IPS DF 4.7 (cell line): ENCODE measurements at regions not wholly inside any gene's neighbourhood (a gene's known extent, or its start where the extent isn't known, plus 50 kb on each side); places are given as distances from the start of the nearest gene placed in this dataset.
"Not testable (repeated sequence)": the region's sequence is repeated elsewhere in the genome, so short reads cannot be mapped to it uniquely, and the experiment has no call there.

ENCODE experiments used
- DNase-seq: peaks from one replicate; pipeline ENCODE4 v3.0.0-alpha.2; 2013; ENCODE audit warnings: low spot score; ENCODE audit errors: extremely low read depth

DNA sequence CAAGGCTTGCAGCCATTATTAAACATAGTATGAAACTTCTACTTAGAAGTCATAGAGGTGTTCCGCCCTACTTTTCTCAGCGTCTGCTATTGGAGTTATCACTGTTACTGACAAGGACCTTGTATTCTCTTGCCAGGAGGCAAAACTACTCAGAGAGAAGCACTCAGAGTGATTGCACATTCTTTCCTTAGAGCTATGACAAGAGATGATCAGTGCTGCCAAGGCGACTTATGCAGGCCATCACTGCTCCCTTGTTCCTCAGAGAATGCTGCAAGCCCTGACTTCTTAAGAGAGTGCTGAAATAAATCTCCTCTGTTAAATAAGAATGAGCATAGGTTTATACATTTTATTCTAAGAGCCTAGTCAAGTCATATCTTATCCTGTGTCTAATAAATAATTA is 534.6 kb upstream of the PHF14 start:
- no peak for DNase-seq

DNA sequence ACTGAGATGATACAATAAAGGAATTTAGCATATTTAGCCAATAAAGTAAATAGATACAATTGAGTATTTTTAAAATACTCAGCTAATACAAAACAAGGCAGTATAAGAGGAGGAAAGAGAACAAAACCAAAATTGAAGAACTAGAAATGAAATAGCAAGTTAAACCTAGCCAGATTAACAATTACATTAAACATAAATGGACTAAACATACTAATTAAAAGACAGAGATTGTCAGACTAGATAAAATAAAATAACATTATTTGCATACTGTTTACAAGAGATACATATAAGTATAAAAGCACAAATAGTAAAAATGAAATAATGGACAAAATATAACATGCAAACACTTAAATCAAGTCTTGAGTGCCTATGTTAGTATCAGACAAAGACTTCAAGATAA is 517.7 kb upstream of the PHF14 start:
- no peak for DNase-seq

DNA sequence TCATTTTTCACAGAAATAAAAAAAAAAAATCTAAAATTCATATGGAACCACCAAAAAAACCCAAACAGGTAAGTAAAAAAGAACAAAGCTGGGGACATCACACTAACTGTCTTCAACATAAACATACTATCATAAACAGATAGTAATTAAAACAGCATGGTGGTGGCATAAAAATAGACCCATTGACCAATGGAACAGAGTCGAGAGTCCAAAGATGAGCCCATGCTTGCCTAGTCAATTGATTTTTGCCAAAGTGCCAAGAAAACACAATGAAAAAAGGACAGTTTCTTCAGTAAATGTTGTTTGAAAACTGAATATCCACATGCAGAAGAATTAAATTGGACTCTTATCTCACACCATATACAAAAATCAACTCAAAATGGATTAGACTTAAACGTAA is 513.2 kb upstream of the PHF14 start:
- no peak for DNase-seq

DNA sequence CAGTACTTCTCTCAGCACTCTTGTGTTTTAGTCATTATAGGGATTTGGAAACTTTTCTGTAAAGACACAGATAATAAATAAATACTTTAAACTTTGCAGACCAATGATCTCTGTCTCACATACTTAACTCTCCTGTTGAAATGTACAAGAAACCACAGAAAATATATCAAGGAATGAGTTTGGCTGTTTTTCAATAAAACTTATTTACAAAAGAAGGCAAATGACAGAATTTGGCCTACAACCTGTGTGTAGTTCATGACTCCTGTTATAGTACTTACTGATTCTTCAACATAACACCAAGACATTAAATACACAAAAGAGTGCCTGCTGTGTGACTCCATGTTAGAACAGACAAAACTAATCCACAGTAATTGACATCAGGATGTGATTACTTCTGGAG is 510.0 kb upstream of the PHF14 start:
- DNase-seq = no peak

DNA sequence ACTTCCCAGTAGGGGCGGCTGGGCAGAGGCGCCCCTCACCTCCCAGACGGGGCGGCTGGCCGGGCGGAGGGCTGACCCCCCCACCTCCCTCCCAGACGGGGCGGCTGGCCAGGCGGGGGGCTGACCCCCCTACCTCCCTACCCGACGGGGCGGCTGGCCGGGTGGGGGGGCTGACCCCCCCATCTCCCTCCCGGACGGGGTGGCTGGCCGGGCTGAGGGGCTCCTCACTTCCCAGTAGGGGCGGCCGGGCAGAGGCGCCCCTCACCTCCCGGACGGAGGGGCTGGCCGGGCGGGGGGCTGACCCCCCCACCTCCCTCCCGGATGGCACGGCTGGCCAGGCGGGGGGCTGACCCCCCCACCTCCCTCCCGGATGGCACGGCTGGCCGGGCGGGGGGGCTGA is 508.1 kb upstream of the PHF14 start:
- not testable (repeated sequence) for DNase-seq

DNA sequence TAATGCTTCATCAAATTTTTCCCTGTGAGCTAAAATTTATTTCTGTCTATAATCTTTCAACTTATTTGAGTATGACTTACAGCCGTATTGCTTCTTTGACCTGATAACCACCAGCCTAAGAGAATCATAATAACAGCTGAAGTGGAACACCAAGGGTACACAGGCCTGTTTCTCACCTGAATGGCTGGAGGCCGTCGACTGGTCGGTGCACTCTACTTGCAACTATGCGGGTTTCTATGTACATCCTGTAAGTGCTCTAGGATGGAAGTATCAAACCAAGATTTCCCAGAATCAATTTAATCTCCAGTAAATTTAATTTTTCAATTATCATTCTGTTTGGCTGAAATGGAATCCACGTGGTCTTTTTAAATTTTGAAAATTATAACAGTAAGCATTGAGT is 504.8 kb upstream of the PHF14 start:
- DNase-seq = no peak

DNA sequence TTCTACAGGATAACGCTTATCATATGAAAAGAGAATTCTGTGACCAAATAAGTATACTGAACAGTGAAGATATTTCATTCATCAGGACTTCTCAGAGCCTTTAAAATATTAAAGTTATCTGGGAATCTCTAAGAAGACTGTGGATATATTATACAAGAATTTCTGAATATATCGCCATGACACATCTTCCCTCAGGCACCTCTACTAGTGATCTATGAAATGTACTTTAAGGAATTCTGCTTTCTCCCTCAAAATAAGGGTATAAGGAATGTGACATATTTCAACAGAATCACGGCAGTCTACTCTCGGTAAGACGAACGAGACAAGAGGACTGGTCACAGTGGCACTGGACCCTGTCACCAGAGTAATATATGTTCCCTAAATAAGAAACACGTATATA is 504.2 kb upstream of the PHF14 start:
- no peak for DNase-seq

DNA sequence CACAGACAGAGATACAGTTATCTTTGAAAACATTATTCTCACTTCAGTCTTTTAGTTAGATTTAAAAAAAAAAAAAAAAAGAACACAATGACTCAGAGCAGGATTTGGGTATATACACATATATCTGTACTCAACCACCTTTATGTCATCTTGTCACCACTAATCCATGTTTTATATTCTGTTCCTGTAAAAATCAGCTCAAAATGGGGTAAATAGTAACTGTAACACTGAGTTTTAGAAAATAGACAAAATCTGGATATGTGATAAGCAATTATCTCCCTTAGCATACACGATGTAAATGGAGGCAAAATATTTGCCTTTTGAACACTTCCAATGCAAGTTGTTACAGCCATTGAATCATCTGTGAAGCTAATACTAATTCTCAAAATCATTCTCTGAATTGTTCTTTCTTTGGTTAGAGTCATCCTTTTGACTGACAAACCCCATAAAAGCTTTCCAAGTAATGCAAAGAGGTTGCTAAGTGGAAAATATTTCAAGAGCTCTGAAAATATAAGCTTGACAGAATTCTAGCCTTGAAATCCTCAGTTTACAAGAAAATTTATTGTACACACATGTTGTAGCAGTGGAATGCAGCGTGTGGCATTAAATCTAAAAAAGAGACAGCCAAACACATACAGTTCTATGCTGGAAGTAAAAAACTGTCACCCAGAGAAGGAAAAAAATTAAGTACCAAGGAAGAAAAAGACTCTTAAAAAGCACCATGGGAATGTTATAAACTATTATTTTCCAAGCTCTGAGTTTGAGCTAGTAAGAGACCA is 502.2 kb upstream of the PHF14 start:
- no peak for DNase-seq

DNA sequence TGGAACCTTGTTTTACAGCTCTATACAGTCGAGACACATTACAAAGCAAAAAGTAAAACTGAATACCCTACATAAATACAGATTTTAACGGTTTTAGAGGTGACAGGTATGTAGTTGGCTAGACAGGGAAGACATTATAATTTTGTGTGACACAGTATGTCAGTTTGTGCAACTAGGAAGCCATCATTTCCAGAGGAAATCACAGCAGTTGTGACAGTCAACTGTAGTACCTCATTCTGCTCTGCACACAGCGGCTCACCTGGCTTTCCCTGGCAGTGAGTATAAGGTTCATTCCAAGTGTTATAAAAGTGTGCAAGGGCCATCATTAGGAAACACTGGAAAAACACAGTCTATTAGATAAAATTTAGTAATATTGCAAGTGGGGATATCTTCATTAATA is 501.6 kb upstream of the PHF14 start:
- DNase-seq = no peak

DNA sequence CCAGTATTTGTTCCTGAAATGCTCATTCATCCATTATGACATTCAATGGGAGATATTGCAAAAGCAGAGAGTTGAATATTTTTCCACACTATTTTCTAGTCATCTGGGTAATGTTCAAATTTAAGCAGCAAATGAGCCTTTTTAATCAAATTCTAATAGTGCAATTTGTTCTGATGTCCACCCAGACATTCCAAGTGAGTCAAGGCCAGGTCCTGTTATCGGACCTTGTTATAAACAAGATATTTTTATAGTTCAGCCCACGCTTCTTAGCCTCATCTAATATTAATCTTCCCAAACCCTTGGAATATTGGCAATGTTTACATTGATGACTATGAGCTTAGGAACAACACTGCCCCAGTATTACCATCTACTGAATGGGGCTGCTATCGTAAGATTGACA is 500.1 kb upstream of the PHF14 start:
- no peak for DNase-seq

DNA sequence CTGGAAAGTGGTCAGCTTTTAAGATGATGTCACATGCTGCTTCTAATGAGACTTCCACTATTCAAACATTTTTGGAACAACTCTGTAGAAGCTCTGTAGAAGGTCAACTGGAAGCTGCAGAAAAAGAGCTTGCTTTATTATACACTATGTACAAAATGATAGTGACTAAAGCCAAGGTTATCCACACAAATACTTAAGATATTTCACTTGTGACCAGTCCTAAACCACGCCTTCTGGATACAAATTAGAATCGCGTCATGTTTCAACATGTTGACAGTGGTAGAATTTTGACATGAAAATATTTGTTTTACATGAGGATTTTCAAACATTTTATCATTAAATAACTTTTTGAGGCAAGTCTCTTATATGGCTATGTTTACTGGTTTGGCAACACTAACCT is 499.6 kb upstream of the PHF14 start:
- no peak for DNase-seq

DNA sequence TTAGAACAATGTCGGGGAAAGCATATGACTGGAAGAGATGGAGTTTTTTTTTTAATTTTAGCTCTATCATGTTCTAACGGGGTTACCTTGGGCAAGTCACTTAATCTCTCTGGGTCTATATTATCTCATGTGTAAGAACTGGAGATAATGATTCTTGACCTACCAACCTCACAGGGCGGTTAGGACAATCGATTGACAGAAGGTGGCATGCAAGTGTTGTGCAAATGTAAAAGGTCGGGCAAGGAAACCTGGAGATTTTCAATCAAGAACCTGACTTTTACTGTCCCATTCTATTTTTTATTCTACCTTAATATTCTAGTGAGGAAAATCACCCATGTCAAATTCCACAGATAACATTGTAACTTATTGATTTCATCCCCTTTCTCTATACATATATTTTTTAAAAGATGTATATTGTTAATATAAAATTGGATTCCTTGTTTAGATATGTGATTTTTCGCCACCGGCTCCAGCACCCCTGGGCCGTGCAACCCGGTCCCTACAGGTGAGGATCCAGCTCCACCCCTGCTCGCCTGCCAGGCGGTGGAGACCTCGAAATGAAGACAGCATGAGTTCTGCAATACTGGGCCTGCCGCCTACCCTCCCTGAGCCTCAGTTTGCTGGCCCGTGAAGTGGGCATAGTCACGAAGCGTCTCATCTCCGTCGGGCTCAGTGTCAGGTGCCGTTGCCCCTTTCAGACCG is 497.6 kb upstream of the PHF14 start:
- DNase-seq = no peak

DNA sequence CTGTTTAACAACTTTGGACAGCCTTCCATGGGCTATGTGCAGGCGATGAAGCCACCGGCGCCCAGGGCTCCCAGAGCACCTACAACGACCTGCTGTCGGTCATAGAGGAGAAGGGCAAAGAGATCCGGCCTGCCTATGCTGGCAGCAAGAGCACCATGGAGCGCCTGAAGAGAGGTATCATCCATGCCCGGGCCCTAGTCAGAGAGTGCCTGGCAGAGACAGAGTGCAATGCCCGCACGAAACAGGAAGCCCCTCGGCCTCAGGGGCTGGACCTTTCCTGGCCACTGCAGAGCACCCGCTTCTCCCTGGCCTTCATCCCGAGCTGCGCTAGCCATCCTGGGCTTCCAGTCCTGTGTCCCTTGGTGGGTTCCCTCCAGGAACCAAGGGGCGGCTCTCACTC is 497.0 kb upstream of the PHF14 start:
- DNase-seq = no peak

DNA sequence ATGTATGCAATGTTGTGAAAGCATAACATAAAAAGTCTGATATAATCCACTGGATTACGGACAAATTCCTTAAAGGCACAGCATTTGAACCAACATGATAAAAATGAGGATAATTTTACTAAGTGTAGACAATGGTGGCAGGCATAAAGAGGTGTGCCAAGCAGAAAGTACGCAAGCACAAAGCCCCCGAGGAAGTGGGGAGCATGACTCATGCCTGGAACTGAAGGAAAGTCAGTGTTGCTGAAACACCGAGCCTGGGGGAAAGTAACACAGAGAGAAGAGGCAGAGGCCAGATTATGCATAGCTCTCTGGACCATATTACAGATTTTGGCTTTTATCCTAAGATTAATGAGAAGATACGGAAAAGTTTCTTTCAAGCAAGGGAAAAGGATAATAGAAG is 490.0 kb upstream of the PHF14 start:
- DNase-seq = no peak

DNA sequence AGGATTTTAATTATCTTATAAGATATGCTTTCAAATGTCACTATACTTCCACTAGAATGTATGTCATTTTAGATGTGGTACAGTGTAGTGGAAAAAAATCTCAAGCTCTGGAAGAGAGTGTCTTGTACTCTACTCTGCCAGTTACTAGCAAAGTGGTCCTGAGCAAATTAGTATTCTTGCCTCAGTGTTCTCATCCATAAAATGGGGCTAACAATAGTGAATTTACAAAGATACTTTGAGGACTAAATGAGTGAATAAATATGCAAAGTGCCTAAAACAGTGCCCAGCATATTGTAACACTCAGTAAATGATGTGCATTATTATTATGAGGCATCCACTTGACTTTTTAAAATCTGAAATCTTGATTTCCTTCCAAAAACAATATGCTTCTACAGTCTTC is 488.9 kb upstream of the PHF14 start:
- no peak for DNase-seq

DNA sequence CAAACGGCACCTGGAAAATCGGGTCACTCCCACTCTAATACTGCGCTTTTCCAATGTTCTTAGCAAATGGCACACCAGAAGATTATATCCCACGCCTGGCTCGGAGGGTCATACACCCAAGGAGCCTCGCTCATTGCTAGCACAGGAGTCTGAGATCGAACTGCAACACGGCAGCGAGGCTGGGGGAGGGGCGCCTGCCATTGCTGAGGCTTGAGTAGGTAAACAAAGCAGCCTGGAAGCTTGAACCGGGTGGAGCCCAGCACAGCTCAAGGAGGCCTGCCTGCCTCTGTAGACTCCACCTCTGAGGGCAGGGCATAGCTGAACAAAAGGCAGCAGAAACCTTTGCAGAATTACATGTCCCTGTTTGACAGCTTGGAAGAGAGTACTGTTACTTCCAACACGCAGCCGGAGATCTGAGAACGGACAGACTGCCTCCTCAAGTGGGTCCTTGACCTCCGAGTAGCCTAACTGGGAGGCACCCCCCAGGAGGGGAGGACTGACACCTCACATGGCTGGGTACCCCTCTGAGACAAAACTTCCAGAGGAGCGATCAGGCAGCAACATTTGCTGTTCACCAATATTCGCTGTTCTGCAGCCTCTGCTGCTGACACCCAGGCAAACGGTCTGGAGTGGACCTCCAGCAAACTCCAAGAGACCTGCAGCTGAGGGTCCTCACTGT is 472.3 kb upstream of the PHF14 start:
- not testable (repeated sequence) for DNase-seq

DNA sequence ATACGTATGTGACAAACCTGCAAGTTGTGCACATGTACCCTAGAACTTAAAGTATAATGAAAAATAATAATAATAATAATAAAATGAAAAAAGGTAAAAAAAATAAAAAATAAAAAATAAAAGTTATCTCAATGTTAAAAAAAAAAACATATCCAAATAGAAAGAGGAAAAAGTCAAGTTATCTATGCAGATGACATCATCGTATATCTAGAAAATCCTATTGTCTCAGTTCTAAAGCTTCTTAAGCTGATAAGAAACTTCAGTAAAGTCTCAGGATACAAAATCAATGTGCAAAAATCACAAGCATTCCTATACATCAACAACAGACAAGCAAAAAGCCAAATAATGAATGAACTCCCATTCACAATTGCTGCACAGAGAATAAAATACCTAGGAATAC is 466.6 kb upstream of the PHF14 start:
- DNase-seq = no peak

DNA sequence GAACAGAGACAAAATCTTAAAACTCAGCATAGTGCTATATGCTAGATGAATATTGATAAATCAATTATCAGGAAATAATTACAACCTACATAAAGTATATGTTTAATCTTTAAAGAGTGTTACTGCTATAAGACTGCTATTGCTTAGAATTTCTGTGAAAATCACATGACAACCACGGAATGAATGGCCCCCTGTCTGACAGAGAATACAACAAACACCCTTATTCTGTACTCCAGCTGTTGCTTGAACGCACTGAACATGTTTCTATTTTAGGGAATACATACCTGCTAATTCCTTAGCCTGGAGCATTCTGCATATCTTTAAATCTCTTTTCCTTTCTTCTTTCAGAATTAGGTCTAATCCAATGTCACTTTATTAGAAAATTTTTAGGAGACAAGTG is 452.4 kb upstream of the PHF14 start:
- no peak for DNase-seq

DNA sequence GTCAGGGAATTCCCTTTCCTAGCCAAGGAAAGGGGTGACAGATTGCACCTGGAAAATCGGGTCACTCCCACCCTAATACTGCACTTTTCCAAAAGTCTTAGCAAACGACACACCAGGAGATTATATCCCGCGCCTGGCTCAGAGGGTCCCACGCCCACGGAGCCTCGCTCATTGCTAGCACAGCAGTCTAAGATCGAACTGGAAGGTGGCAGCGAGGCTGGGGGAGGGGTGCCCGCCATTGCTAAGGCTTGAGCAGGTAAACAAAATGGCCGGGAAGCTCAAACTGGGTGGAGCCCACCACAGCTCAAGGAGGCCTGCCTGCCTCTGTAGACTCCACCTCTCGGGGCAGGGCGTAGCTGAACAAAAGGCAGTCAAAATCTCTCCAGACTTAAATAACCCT is 440.2 kb upstream of the PHF14 start:
- not testable (repeated sequence) for DNase-seq

DNA sequence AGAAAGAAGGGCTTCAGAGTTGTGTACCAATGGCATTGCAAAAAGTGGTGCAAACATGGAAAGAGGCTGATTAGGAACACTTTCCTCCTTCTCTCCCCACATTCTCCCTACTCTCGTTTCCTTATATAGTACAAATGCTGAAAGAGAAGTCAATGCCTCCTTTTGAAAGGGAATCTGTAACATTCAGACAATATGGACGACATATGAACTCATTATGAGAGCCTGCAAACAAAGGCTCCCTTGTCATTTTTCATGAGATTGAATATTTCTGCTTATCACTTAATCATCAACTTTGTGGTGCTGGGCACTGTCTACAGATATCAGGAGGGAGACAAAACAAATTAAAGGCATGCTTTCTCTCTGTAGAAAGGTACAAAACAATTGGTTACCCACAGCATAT is 437.1 kb upstream of the PHF14 start:
- no peak for DNase-seq

DNA sequence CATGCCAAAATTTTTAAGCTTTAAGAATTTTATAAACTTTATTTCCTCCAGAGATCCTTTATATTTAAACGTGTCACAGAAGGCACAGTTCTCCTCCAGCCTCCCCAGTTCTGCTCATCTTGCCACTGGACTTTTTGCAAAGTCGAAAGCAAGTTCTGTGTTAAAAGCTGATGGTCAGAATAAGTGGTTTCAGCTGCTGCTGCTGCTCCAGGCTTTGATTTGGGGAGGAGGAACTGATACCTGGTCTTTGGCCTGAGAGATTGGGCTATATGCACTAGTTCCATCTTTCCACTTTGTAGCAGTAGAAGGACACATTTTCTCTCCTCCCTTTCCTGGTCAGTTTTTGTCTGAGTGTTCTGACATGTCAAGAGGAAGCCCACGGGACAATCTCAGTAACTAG is 435.9 kb upstream of the PHF14 start:
- DNase-seq = no peak

DNA sequence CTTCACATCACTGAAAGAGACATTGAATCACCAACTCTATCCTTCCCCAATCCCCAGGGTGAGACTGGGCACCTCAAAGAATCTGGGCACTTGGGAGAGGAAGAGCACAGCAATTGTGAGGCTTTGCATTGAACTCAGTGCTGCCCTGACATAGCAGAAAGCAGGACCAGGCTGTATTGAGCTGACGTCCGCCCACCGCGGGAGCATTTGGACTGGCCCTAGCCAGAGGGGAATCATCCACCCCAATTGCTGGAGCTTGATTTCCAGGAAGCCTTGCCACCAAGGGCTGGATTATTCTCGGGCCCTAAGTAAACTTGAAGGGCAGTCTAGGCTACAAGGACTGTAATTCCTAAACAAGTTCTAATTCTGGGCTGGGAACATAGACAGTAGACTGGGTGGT is 416.3 kb upstream of the PHF14 start:
- no peak for DNase-seq

DNA sequence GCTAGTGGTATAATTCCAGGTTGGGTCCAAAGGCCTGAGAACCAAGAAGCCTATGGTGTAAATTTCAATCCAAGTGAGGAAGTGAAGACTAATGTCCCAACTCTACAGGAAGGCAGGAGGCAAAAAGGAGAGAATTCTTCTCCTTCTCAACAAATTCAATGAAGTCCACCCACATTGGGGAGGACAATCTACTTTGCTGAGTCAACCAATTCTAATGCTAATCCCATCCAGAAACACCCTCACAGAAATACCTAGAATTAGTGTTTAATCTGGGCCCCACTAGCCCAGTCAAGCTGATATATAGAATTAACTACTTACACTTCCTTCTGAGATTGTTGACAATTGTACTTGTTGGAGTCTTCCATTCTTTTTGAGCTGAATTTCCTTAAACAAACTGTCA is 413.2 kb upstream of the PHF14 start:
- no peak for DNase-seq
